Tibial nerve (tissue), 4 donors: ENCODE measurements at regions not wholly inside any gene's neighbourhood (a gene's known extent, or its start where the extent isn't known, plus 50 kb on each side); places are given as distances from the start of the nearest gene placed in this dataset.

ENCODE experiments used
- DNase-seq, 2 donors: peaks; one replicate each; pipeline ENCODE4 v3.0.0-alpha.2; 2019; ENCODE audit warnings: low spot score in 2 of 2
- H3K27ac ChIP-seq, 4 donors: fragments of 200-600 bp; sonication (generic) in 3 of 4; one replicate each; pipeline ENCODE4 v1.5.1; 2017 to 2019; ENCODE audit warnings: mild to moderate bottlenecking in 1 of 4
- H3K27me3 ChIP-seq, 2 donors: fragments of 200-600 bp; sonication (generic) in 1 of 2; one replicate each; pipeline versions ENCODE4 v1.5.1 to v1.6.0; 2017 to 2019
- H3K36me3 ChIP-seq, 3 donors: fragments of 200-600 bp; sonication (generic); one replicate each; pipeline ENCODE4 v1.5.1; 2018 to 2019
- H3K4me1 ChIP-seq, 4 donors: fragments of 200-600 bp; sonication (generic) in 3 of 4; one replicate each; pipeline ENCODE4 v1.5.1; 2017 to 2019
- H3K4me3 ChIP-seq, 4 donors: fragments of 200-600 bp; sonication (generic) in 3 of 4; one replicate each; pipeline ENCODE4 v1.5.1; 2017 to 2019; ENCODE audit warnings: mild to moderate bottlenecking in 1 of 4, moderate library complexity in 1 of 4
- H3K9me3 ChIP-seq, 4 donors: fragments of 200-600 bp; sonication (generic) in 3 of 4; one replicate each; pipeline ENCODE4 v1.5.1; 2017 to 2019
- EP300 ChIP-seq, 2 donors: sonication (generic); formaldehyde crosslinking; IDR thresholded peaks; one replicate each; pipeline ENCODE4 v1.6.1; 2017; ENCODE audit warnings: antibody characterized with exemption in 2 of 2, mild to moderate bottlenecking in 1 of 2
- POLR2A ChIP-seq, 2 donors: fragments of 450-650 bp; IDR thresholded peaks; one replicate each; pipeline ENCODE4 v1.6.1; 2017; ENCODE audit warnings: antibody characterized with exemption in 2 of 2, mild to moderate bottlenecking in 2 of 2, moderate library complexity in 2 of 2
- WGBS, 2 donors: methylation state at CpG; one replicate each; pipeline ENCODE4 v1.1.5; 2018; 5-methylcytosine and 5-hydroxymethylcytosine counted together
- TF ChIP-seq, protein P1 (sequence below), 5 experiments: fragments of 200-600 bp in 3 of 5; fragments of 450-650 bp in 2 of 5; sonication (generic) in 3 of 5; IDR thresholded peaks; one replicate each; pipeline ENCODE4 v1.5.1; 2016 to 2019; ENCODE audit warnings: antibody characterized with exemption in 5 of 5, mild to moderate bottlenecking in 3 of 5, moderate library complexity in 2 of 5

DNA sequence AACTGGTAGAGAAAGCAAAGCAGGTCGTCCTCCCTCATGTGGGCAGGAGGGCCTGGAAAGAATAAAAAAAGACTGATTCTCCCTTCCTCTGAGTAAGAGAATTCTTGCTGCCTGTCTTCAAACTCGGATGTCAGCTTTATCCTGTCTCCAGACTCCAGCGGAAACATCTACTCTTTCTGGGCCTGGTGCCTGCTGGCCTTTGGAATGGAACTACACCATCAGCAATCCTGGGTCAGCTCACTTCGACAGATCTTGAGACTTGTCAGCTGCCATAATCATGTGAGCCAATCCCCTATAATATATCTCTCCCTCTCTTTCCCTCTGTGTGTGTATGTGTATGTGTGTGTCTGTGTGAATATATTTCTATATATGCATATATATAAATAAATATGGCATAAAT is 411.0 kb upstream of the DPP6 start:
- no peak for DNase-seq
- Histone ChIP-seq H3K4me1 (no peaks in the 10 kb centered on the region), H3K9me3 (peaks cover 0 to 39% (median 0%) of the 10 kb centered on the region in 4 donors), H3K36me3 (no peaks in the 10 kb centered on the region), H3K4me3 (no peak overlapping the region), H3K27ac (no peak overlapping the region), H3K27me3 (no peaks in the 10 kb centered on the region)
- TF ChIP-seq EP300 (IDR thresholded peaks at IDR 0.05), result no peak
- TF ChIP-seq, protein P1, sequence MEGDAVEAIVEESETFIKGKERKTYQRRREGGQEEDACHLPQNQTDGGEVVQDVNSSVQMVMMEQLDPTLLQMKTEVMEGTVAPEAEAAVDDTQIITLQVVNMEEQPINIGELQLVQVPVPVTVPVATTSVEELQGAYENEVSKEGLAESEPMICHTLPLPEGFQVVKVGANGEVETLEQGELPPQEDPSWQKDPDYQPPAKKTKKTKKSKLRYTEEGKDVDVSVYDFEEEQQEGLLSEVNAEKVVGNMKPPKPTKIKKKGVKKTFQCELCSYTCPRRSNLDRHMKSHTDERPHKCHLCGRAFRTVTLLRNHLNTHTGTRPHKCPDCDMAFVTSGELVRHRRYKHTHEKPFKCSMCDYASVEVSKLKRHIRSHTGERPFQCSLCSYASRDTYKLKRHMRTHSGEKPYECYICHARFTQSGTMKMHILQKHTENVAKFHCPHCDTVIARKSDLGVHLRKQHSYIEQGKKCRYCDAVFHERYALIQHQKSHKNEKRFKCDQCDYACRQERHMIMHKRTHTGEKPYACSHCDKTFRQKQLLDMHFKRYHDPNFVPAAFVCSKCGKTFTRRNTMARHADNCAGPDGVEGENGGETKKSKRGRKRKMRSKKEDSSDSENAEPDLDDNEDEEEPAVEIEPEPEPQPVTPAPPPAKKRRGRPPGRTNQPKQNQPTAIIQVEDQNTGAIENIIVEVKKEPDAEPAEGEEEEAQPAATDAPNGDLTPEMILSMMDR (IDR thresholded peaks at IDR 0.05), result no peak
- WGBS, 2 donors, result 61 to 70% methylated on average over 4 of the region's 4 CpGs

DNA sequence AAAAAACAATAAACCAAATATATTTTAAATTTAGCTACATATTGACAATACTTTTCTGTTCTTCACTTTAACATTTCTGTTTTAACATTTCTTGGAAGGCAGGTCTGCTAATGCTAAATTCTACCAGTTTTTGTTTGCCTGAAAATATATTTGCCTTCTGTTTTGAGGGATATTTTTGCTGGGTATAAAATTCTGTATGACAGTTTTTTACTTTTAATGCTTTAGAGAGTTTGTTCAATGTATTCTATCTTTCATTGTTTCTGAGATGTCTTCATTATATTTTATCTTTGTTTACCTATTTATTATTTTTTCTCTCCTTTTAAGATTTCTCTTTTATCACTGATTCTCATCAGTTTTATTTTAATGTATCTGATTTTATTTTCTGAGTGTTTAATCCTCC is 409.2 kb upstream of the DPP6 start:
- Histone ChIP-seq H3K27me3 (no peaks in the 10 kb centered on the region), H3K9me3 (peaks cover 0 to 39% (median 0%) of the 10 kb centered on the region in 4 donors), H3K4me1 (no peaks in the 10 kb centered on the region), H3K27ac (no peak overlapping the region), H3K4me3 (no peak overlapping the region), H3K36me3 (no peaks in the 10 kb centered on the region)
- DNase-seq, result no peak
- TF ChIP-seq EP300 (IDR thresholded peaks at IDR 0.05) (no peak), POLR2A (IDR thresholded peaks at IDR 0.05) (no peak)
- TF ChIP-seq, protein P1 (IDR thresholded peaks at IDR 0.05), result no peak

DNA sequence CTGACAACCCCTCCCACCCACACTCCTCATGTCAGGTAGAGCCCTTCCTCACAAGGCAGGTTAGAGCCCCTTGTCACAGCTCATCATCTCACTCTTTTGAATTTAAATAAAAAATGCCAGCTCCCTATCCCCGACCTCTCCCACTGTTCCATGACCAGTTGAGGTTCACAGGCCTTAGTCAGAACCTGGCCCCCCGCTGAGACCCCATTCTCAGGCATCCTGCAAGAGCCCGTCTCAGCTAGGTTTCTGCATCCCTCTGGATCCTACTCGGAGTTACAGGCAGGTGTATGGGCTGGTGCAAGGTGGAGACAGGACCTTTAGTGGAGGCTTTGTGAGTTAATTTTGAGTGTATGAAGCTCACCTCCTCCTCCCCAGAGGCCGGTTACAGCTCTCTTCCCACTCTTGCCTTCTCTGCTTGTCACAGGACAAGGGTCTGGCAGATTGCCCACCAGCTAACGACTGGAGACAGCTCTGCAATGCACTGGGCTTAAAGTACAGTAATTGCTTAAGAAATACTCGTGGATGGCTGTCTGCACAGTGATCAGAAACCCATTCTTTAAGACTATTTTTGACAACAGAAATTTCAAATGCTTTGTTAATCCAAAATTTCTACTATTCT is 394.9 kb upstream of the DPP6 start:
- no peak overlapping the region for H3K27ac ChIP-seq
- TF ChIP-seq POLR2A (IDR thresholded peaks at IDR 0.05) (no peak), EP300 (IDR thresholded peaks at IDR 0.05) (no peak)
- TF ChIP-seq, protein P1 (IDR thresholded peaks at IDR 0.05), result no peak
- no peaks in the 10 kb centered on the region for H3K36me3 ChIP-seq
- H3K4me3 ChIP-seq, result no peak overlapping the region
- H3K27me3 ChIP-seq, result no peaks in the 10 kb centered on the region
- H3K9me3 ChIP-seq, result peaks cover 0 to 12% (median 0%) of the 10 kb centered on the region in 4 donors
- 49 to 51% methylated on average over 7 of the region's 7 CpGs for WGBS, 2 donors
- DNase-seq, result no peak
- no peaks in the 10 kb centered on the region for H3K4me1 ChIP-seq

DNA sequence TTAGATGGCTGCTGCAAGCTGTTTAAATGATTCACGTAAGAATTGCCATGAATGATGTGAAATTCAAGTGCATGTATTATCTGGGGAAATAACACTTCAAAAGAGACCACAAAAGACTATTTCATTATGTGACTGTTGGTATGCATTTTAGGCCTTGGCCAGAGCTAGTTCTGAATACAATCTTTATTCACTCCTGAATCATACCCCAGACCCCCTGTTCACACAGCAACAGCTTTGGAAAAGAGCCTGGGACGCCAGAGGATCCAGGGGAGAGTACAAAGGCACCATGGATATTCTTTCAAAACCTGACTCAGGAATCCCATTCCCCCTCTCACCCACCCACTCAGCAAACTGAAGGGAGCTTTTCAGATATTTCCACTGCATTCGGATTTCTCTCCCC is 377.1 kb upstream of the DPP6 start:
- no peaks in the 10 kb centered on the region for H3K9me3 ChIP-seq
- no peak overlapping the region for H3K4me3 ChIP-seq
- DNase-seq, result no peak
- 38 to 39% methylated on average over 3 of the region's 3 CpGs for WGBS, 2 donors
- no peak overlapping the region for H3K27ac ChIP-seq
- H3K27me3 ChIP-seq, result no peaks in the 10 kb centered on the region
- H3K4me1 ChIP-seq, result no peaks in the 10 kb centered on the region
- TF ChIP-seq EP300 (IDR thresholded peaks at IDR 0.05) (no peak), POLR2A (IDR thresholded peaks at IDR 0.05) (no peak)
- TF ChIP-seq, protein P1 (IDR thresholded peaks at IDR 0.05), result no peak
- no peaks in the 10 kb centered on the region for H3K36me3 ChIP-seq

DNA sequence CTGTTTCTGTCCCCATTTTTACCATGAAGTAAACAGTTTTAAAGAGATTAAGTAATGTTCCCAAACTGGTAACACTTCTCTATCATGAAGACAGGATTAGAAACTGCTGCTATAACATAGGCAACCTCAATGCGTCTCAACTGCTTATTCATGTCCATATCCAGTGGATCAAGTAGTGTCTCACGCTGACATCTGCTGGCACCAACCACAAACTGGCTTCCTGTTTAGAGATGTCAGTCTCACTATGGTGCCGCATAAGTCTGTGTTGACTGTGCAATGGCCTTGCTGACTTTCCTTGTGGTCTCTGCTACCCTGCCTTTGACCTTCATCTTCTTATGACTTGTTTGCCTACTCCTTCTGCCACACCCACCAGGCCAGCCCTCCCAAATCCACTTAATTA is 369.6 kb upstream of the DPP6 start:
- Histone ChIP-seq H3K27me3 (no peaks in the 10 kb centered on the region), H3K4me1 (no peaks in the 10 kb centered on the region), H3K27ac (no peak overlapping the region), H3K36me3 (no peaks in the 10 kb centered on the region), H3K4me3 (no peak overlapping the region), H3K9me3 (no peaks in the 10 kb centered on the region)
- TF ChIP-seq EP300 (IDR thresholded peaks at IDR 0.05), result no peak
- 78 to 82% methylated on average over 3 of the region's 3 CpGs for WGBS, 2 donors
- no peak for DNase-seq

DNA sequence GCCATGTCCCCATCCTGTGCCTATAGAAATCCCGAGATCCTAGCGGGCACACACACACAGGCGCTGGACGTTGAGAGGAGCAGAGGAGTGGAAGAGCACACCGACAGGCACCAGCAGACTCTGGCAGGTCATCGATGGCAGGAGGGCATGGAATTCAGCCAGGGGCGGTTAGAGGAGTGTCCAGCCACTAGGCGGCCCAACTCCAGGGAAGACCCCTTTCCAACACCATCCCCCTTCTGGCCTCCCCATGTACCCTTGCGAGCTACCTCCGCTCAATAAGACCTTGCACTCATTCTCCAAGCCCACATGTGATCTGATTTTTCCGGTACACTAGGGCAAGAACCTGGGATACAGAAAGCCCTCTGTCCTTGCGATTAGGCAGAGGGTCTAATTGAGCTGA is 356.0 kb upstream of the DPP6 start:
- Histone ChIP-seq H3K27ac (no peak overlapping the region), H3K9me3 (no peaks in the 10 kb centered on the region), H3K4me3 (no peak overlapping the region), H3K27me3 (no peaks in the 10 kb centered on the region), H3K36me3 (no peaks in the 10 kb centered on the region), H3K4me1 (no peaks in the 10 kb centered on the region)
- whole genome bisulfite sequencing, 2 donors, result 91 to 96% methylated on average over 12 of the region's 12 CpGs
- no peak for DNase-seq
- TF ChIP-seq, protein P1 (IDR thresholded peaks at IDR 0.05), result no peak
- TF ChIP-seq EP300 (IDR thresholded peaks at IDR 0.05) (no peak), POLR2A (IDR thresholded peaks at IDR 0.05) (no peak)
